ENCODE measurements at regions not wholly inside any gene's neighbourhood (a gene's known extent, or its start where the extent isn't known, plus 50 kb on each side); places are given as distances from the start of the nearest gene placed in this dataset.

GRCh38 chr6:79813143-79813850 is 134.1 kb downstream of the ELOVL4 start:
- Histone ChIP-seq H3K18ac (ENCODE audit: insufficient read length, low read depth, low read length) (no peak overlapping the region), H3K79me1 (ENCODE audit: insufficient read depth, low read depth, low read length, poor library complexity, severe bottlenecking) (no peaks in the 10 kb centered on the region), H2BK20ac (ENCODE audit: low read depth, low read length, poor library complexity, severe bottlenecking) (no peak overlapping the region), H4K5ac (ENCODE audit: insufficient read length, low read depth, low read length) (no peak overlapping the region), H4K91ac (ENCODE audit: insufficient read length, low read depth, low read length) (no peak overlapping the region), H2AFZ (ENCODE audit: low read length) (no peak overlapping the region), H3K23ac (ENCODE audit: insufficient read length, low read depth, low read length) (no peak overlapping the region), H3K9me3 (ENCODE audit: control insufficient read depth, low read depth, low read length) (no peaks in the 10 kb centered on the region), H3K27ac (ENCODE audit: insufficient read length, low read depth, low read length) (no peak overlapping the region), H3T11ph (ENCODE audit: low read length) (no peak overlapping the region), H2BK5ac (ENCODE audit: insufficient read length, low read length) (no peak overlapping the region), H3K27me3 (ENCODE audit: insufficient read depth, low read length) (no peaks in the 10 kb centered on the region), H4K20me1 (ENCODE audit: control insufficient read depth, insufficient read depth, insufficient read length) (no peaks in the 10 kb centered on the region), H3K9ac (ENCODE audit: extremely low read depth, insufficient read length, low read length) (no peak overlapping the region), H2BK120ac (ENCODE audit: low read depth, low read length, poor library complexity, severe bottlenecking) (no peak overlapping the region), H3K4me2 (ENCODE audit: insufficient read depth, insufficient read length, low read length) (no peak overlapping the region), H2BK12ac (ENCODE audit: insufficient read length, low read depth, low read length) (no peak overlapping the region), H3K79me2 (ENCODE audit: insufficient read depth, low read length) (no peaks in the 10 kb centered on the region), H3K4ac (ENCODE audit: low read depth, low read length) (no peak overlapping the region), H3K56ac (ENCODE audit: insufficient read length, low read depth, low read length) (no peak overlapping the region), H4K8ac (replicated peaks; ENCODE audit: insufficient read length, low read depth, low read length) (no peak overlapping the region), H3K14ac (ENCODE audit: insufficient read depth, low read length) (no peak overlapping the region), H2BK15ac (ENCODE audit: low read depth, low read length) (no peak overlapping the region), H2AK5ac (ENCODE audit: insufficient read length, low read length) (no peak overlapping the region), H3K4me1 (ENCODE audit: insufficient read depth, low read length) (no peaks in the 10 kb centered on the region; the same call in 1 of the 2 replicates), H3K23me2 (ENCODE audit: insufficient read length, low read depth, low read length, poor library complexity, severe bottlenecking) (no peaks in the 10 kb centered on the region)
- peaks cover 7 to 28% of the 10 kb centered on the region in 2 experiments; a peak in 3 of 4 replicates for H3K4me1 Mint-ChIP-seq
- H3K9me3 Mint-ChIP-seq: no peaks in the 10 kb centered on the region
- no peaks in the 10 kb centered on the region; the same call in 1 of the 2 replicates for H3K27me3 Mint-ChIP-seq (ENCODE audit: low read depth)
- no CpG with 5 or more reads among the region's 2 CpGs for WGBS (ENCODE audit: extremely low coverage, insufficient read length, low lambda C conversion rate)
- no peak overlapping the region for H3K4me3 Mint-ChIP-seq
- TF ChIP-seq, protein P1, sequence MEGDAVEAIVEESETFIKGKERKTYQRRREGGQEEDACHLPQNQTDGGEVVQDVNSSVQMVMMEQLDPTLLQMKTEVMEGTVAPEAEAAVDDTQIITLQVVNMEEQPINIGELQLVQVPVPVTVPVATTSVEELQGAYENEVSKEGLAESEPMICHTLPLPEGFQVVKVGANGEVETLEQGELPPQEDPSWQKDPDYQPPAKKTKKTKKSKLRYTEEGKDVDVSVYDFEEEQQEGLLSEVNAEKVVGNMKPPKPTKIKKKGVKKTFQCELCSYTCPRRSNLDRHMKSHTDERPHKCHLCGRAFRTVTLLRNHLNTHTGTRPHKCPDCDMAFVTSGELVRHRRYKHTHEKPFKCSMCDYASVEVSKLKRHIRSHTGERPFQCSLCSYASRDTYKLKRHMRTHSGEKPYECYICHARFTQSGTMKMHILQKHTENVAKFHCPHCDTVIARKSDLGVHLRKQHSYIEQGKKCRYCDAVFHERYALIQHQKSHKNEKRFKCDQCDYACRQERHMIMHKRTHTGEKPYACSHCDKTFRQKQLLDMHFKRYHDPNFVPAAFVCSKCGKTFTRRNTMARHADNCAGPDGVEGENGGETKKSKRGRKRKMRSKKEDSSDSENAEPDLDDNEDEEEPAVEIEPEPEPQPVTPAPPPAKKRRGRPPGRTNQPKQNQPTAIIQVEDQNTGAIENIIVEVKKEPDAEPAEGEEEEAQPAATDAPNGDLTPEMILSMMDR (conservative IDR thresholded peaks at IDR 0.05): no peak
- H3K36me3 Mint-ChIP-seq (ENCODE audit: insufficient read depth in 1 of 3, low read depth in 3 of 3): no peaks in the 10 kb centered on the region
- no peak for DNase-seq
- H3K27ac Mint-ChIP-seq: no peak overlapping the region

Data from H9 (cell line).